SHP77 (cell line): ENCODE measurements at regions not wholly inside any gene's neighbourhood (a gene's known extent, or its start where the extent isn't known, plus 50 kb on each side); places are given as distances from the start of the nearest gene placed in this dataset.
A peak's percentile ranks its signal among the peaks of the same experiment; 100 is the strongest.

Experiments used
- DNase-seq, 2 experiments: peaks; one replicate each; lab custom pipeline; 2025; lab: John Stamatoyannopoulos, UW

GRCh38 chr5:106584268-106584667 is 1086.5 kb downstream of the EFNA5 start:
- DNase-seq = no peak

GRCh38 chr5:106578736-106579135 is 1092.0 kb downstream of the EFNA5 start:
- DNase-seq = no peak

- DNase-seq = no peak
These were observed 1095.9 kb downstream of the EFNA5 start for GRCh38 chr5:106574820-106575219.

GRCh38 chr5:106566031-106566430 is 1104.7 kb downstream of the EFNA5 start:
- no peak for DNase-seq

GRCh38 chr5:106545325-106545724 is 1125.4 kb downstream of the EFNA5 start:
- no peak for DNase-seq

- DNase-seq = no peak
These were observed 1127.4 kb downstream of the EFNA5 start for GRCh38 chr5:106543330-106543729.

- no peak for DNase-seq
These were observed 1140.6 kb downstream of the EFNA5 start for GRCh38 chr5:106530150-106530549.

- no peak for DNase-seq
These were observed 1145.3 kb downstream of the EFNA5 start for GRCh38 chr5:106525438-106525837.

- DNase-seq = no peak
These were observed 1146.9 kb downstream of the EFNA5 start for GRCh38 chr5:106523852-106524251.

GRCh38 chr5:106522296-106522695 is 1148.4 kb downstream of the EFNA5 start:
- no peak for DNase-seq

GRCh38 chr5:106521701-106522100 is 1149.0 kb downstream of the EFNA5 start:
- DNase-seq = no peak

- no peak for DNase-seq
These were observed 1160.4 kb downstream of the EFNA5 start for GRCh38 chr5:106510321-106510720.

GRCh38 chr5:106508894-106509293 is 1161.8 kb downstream of the EFNA5 start:
- no peak for DNase-seq

- no peak for DNase-seq
These were observed 1176.8 kb downstream of the EFNA5 start for GRCh38 chr5:106493910-106494309.

- no peak for DNase-seq
These were observed 1181.7 kb downstream of the EFNA5 start for GRCh38 chr5:106489004-106489403.

- no peak for DNase-seq
These were observed 1182.3 kb downstream of the EFNA5 start for GRCh38 chr5:106488407-106488806.

- DNase-seq = no peak
These were observed 1189.4 kb downstream of the EFNA5 start for GRCh38 chr5:106481374-106481773.

GRCh38 chr5:106476630-106477029 is 1194.1 kb downstream of the EFNA5 start:
- DNase-seq = no peak

- no peak for DNase-seq
These were observed 1196.7 kb downstream of the EFNA5 start for GRCh38 chr5:106474066-106474465.

- no peak for DNase-seq
These were observed 1211.2 kb downstream of the EFNA5 start for GRCh38 chr5:106459541-106459940.

- peak in 1 of 2 experiments; percentile 1 for DNase-seq
These were observed 1215.9 kb downstream of the EFNA5 start for GRCh38 chr5:106454651-106455415.

GRCh38 chr5:106454050-106454449 is 1216.7 kb downstream of the EFNA5 start:
- DNase-seq = no peak

- DNase-seq = no peak
These were observed 1218.7 kb downstream of the EFNA5 start for GRCh38 chr5:106451998-106452397.

GRCh38 chr5:106443746-106444145 is 1227.0 kb downstream of the EFNA5 start:
- no peak for DNase-seq
